GM23338 (cell line): ENCODE measurements at regions not wholly inside any gene's neighbourhood (a gene's known extent, or its start where the extent isn't known, plus 50 kb on each side); places are given as distances from the start of the nearest gene placed in this dataset.

Experiments used
- ATAC-seq: fragments of 200-7000 bp; cut with Tn5 transposase; 3 replicates; pipeline ENCODE4 v1.9.1; 2020
- DNase-seq: peaks from one replicate; pipeline ENCODE4 v3.0.0-alpha.2; 2015; ENCODE audit warnings: low spot score
- H2AFZ ChIP-seq: fragments of 200-600 bp; sonication (generic); 2 replicates; pipeline ENCODE4 v1.8.0; 2016; ENCODE audit warnings: antibody characterized with exemption, mild to moderate bottlenecking, moderate library complexity
- H3F3A ChIP-seq: fragments of 200-600 bp; sonication (generic); replicated peaks from 2 replicates; pipeline ENCODE4 v1.8.0; 2017; ENCODE audit warnings: antibody characterized with exemption, mixed run types, low read depth
- H3K27ac ChIP-seq: fragments of 200-600 bp; sonication (generic); 2 replicates; pipeline ENCODE4 v1.6.1; 2016; ENCODE audit warnings: low read depth
- H3K27me3 ChIP-seq: fragments of 200-600 bp; sonication (generic); 2 replicates; pipeline ENCODE4 v1.8.0; 2016; ENCODE audit warnings: mild to moderate bottlenecking, mixed run types, moderate library complexity; ENCODE audit not compliant: insufficient read depth
- H3K36me3 ChIP-seq: fragments of 200-600 bp; sonication (generic); 2 replicates; pipeline ENCODE4 v1.8.0; 2016; ENCODE audit warnings: mild to moderate bottlenecking; ENCODE audit not compliant: insufficient read depth
- H3K4me1 ChIP-seq: fragments of 200-600 bp; sonication (generic); 2 replicates; pipeline ENCODE4 v1.8.0; 2016; ENCODE audit warnings: mild to moderate bottlenecking, moderate library complexity; ENCODE audit not compliant: insufficient read depth
- H3K4me2 ChIP-seq: fragments of 200-600 bp; sonication (generic); 2 replicates; pipeline ENCODE4 v1.7.1; 2017; ENCODE audit warnings: mixed run types
- H3K4me3 ChIP-seq: fragments of 200-600 bp; sonication (generic); 2 replicates; pipeline ENCODE4 v1.6.1; 2016; ENCODE audit warnings: mixed run types
- H3K79me2 ChIP-seq: fragments of 200-600 bp; sonication (generic); replicated peaks from 2 replicates; pipeline ENCODE4 v1.8.0; 2017; ENCODE audit warnings: mild to moderate bottlenecking; ENCODE audit not compliant: insufficient read depth
- H3K9me2 ChIP-seq: fragments of 200-600 bp; sonication (generic); 2 replicates; pipeline ENCODE4 v1.8.0; 2017; ENCODE audit not compliant: insufficient read depth
- H4K20me1 ChIP-seq: fragments of 200-600 bp; sonication (generic); replicated peaks from 2 replicates; pipeline ENCODE4 v1.8.0; 2017; ENCODE audit warnings: mild to moderate bottlenecking; ENCODE audit not compliant: insufficient read depth
- H3K27ac Mint-ChIP-seq: 2 replicates; pipeline ENCODE4 v1.8.0; 2020; ENCODE audit warnings: inconsistent platforms, mild to moderate bottlenecking, moderate library complexity, mixed read lengths
- H3K27me3 Mint-ChIP-seq: 3 replicates; pipeline ENCODE4 v1.8.0; 2022; ENCODE audit warnings: low read depth, mild to moderate bottlenecking, moderate library complexity, mixed read lengths, inconsistent platforms; ENCODE audit not compliant: insufficient read depth, poor library complexity
- H3K36me3 Mint-ChIP-seq: 3 replicates; pipeline ENCODE4 v1.8.0; 2021; ENCODE audit warnings: low read depth, mild to moderate bottlenecking, inconsistent platforms, moderate library complexity, mixed read lengths
- H3K4me1 Mint-ChIP-seq: 3 replicates; pipeline ENCODE4 v1.8.0; 2020; ENCODE audit warnings: mild to moderate bottlenecking, inconsistent platforms, mixed read lengths
- H3K4me3 Mint-ChIP-seq: 3 replicates; pipeline ENCODE4 v1.8.0; 2021; ENCODE audit warnings: moderate library complexity, mild to moderate bottlenecking, inconsistent platforms, mixed read lengths
- H3K9me3 Mint-ChIP-seq: 3 replicates; pipeline ENCODE4 v1.8.0; 2020; ENCODE audit warnings: moderate library complexity, mild to moderate bottlenecking, inconsistent platforms, mixed read lengths
- CREB1 ChIP-seq: fragments of 250-450 bp; sonication (Bioruptor Pico); IDR thresholded peaks from 2 replicates; pipeline ENCODE4 v1.5.0; 2020; ENCODE audit warnings: low read depth, mild to moderate bottlenecking, moderate library complexity
- CTCF ChIP-seq, 2 experiments: fragments of 200-600 bp in 1 of 2; sonication (generic) in 1 of 2; conservative IDR thresholded peaks; 2 replicates each; pipeline versions ENCODE4 v1.5.1 to v1.6.1; 2016 to 2017; ENCODE audit warnings: antibody characterized with exemption in 2 of 2, low read depth in 2 of 2, mild to moderate bottlenecking in 2 of 2, moderate library complexity in 1 of 2
- EZH2 ChIP-seq: fragments of 200-600 bp; sonication (generic); IDR thresholded peaks from one replicate; pipeline ENCODE4 v1.8.0; 2017; ENCODE audit warnings: antibody characterized with exemption, mild to moderate bottlenecking, low read depth; ENCODE audit not compliant: unreplicated experiment
- EZH2phosphoT487 ChIP-seq: fragments of 200-600 bp; sonication (generic); IDR thresholded peaks from one replicate; pipeline ENCODE4 v1.8.1; 2018; ENCODE audit warnings: antibody characterized with exemption; ENCODE audit not compliant: unreplicated experiment
- JUNB ChIP-seq: IDR thresholded peaks from one replicate; pipeline ENCODE4 v1.6.1; 2016; ENCODE audit warnings: antibody characterized with exemption; ENCODE audit not compliant: unreplicated experiment
- NANOG ChIP-seq: IDR thresholded peaks from 2 replicates; pipeline ENCODE4 v1.6.1; 2016; ENCODE audit warnings: antibody characterized with exemption, borderline replicate concordance
- POLR2AphosphoS5 ChIP-seq: IDR thresholded peaks from 2 replicates; pipeline ENCODE4 v1.6.1; 2016; ENCODE audit warnings: antibody characterized with exemption, low read depth
- REST ChIP-seq: IDR thresholded peaks from one replicate; pipeline ENCODE4 v1.6.1; 2018; ENCODE audit warnings: antibody characterized with exemption; ENCODE audit not compliant: unreplicated experiment
- STAT1 ChIP-seq: IDR thresholded peaks from one replicate; pipeline ENCODE4 v1.6.1; 2016; ENCODE audit warnings: antibody characterized with exemption; ENCODE audit not compliant: unreplicated experiment
- ZNF114 ChIP-seq: fragments of 250-450 bp; sonication (Bioruptor Pico); IDR thresholded peaks from 2 replicates; pipeline ENCODE4 v1.5.0; 2020; ENCODE audit warnings: mild to moderate bottlenecking, moderate library complexity
- ZNF331 ChIP-seq: fragments of 250-450 bp; sonication (Bioruptor Pico); IDR thresholded peaks from 2 replicates; pipeline ENCODE4 v1.5.0; 2020; ENCODE audit warnings: low read depth, mild to moderate bottlenecking, moderate library complexity
- TF ChIP-seq, protein P1 (sequence below): fragments of 250-450 bp; sonication (Bioruptor Pico); IDR thresholded peaks from 2 replicates; pipeline ENCODE4 v1.5.0; 2020; ENCODE audit warnings: mild to moderate bottlenecking, moderate library complexity
- TF ChIP-seq, protein P2 (sequence below): IDR thresholded peaks from 2 replicates; pipeline ENCODE4 v1.6.1; 2016; ENCODE audit warnings: antibody characterized with exemption

- H3K4me3 ChIP-seq: no peak overlapping the region
- no peaks in the 10 kb centered on the region for H3F3A ChIP-seq
- peak overlapping the region; percentile 37 for H3K4me2 ChIP-seq
- H3K27me3 ChIP-seq: no peaks in the 10 kb centered on the region
- no peak overlapping the region; the same call in 1 of the 2 replicates for H3K27ac ChIP-seq
- no peaks in the 10 kb centered on the region for H4K20me1 ChIP-seq
- ATAC-seq: peak; percentile 64
- no peak overlapping the region for H3K4me3 Mint-ChIP-seq
- H3K36me3 Mint-ChIP-seq: no peaks in the 10 kb centered on the region
- no peaks in the 10 kb centered on the region for H3K9me3 Mint-ChIP-seq
- peaks cover 17% of the 10 kb centered on the region for H3K9me2 ChIP-seq
- H3K4me1 Mint-ChIP-seq: peaks cover 17% of the 10 kb centered on the region
- peak; percentile 37 for DNase-seq
- peaks cover 17% of the 10 kb centered on the region for H3K4me1 ChIP-seq
- no peak overlapping the region; the same call in 1 of the 2 replicates for H2AFZ ChIP-seq
- H3K36me3 ChIP-seq: no peaks in the 10 kb centered on the region
- TF ChIP-seq CTCF (conservative IDR thresholded peaks at IDR 0.05; ENCODE audit: low read depth in 2 of 2) (no peak), JUNB (no peak), EZH2phosphoT487 (no peak), STAT1 (no peak), POLR2AphosphoS5 (no peak), ZNF114 (CRISPR knock-in tag) (no peak), ZNF331 (CRISPR knock-in tag) (no peak), EZH2 (no peak), NANOG (no peak), CREB1 (CRISPR knock-in tag) (no peak), REST (no peak)
- TF ChIP-seq, protein P1, sequence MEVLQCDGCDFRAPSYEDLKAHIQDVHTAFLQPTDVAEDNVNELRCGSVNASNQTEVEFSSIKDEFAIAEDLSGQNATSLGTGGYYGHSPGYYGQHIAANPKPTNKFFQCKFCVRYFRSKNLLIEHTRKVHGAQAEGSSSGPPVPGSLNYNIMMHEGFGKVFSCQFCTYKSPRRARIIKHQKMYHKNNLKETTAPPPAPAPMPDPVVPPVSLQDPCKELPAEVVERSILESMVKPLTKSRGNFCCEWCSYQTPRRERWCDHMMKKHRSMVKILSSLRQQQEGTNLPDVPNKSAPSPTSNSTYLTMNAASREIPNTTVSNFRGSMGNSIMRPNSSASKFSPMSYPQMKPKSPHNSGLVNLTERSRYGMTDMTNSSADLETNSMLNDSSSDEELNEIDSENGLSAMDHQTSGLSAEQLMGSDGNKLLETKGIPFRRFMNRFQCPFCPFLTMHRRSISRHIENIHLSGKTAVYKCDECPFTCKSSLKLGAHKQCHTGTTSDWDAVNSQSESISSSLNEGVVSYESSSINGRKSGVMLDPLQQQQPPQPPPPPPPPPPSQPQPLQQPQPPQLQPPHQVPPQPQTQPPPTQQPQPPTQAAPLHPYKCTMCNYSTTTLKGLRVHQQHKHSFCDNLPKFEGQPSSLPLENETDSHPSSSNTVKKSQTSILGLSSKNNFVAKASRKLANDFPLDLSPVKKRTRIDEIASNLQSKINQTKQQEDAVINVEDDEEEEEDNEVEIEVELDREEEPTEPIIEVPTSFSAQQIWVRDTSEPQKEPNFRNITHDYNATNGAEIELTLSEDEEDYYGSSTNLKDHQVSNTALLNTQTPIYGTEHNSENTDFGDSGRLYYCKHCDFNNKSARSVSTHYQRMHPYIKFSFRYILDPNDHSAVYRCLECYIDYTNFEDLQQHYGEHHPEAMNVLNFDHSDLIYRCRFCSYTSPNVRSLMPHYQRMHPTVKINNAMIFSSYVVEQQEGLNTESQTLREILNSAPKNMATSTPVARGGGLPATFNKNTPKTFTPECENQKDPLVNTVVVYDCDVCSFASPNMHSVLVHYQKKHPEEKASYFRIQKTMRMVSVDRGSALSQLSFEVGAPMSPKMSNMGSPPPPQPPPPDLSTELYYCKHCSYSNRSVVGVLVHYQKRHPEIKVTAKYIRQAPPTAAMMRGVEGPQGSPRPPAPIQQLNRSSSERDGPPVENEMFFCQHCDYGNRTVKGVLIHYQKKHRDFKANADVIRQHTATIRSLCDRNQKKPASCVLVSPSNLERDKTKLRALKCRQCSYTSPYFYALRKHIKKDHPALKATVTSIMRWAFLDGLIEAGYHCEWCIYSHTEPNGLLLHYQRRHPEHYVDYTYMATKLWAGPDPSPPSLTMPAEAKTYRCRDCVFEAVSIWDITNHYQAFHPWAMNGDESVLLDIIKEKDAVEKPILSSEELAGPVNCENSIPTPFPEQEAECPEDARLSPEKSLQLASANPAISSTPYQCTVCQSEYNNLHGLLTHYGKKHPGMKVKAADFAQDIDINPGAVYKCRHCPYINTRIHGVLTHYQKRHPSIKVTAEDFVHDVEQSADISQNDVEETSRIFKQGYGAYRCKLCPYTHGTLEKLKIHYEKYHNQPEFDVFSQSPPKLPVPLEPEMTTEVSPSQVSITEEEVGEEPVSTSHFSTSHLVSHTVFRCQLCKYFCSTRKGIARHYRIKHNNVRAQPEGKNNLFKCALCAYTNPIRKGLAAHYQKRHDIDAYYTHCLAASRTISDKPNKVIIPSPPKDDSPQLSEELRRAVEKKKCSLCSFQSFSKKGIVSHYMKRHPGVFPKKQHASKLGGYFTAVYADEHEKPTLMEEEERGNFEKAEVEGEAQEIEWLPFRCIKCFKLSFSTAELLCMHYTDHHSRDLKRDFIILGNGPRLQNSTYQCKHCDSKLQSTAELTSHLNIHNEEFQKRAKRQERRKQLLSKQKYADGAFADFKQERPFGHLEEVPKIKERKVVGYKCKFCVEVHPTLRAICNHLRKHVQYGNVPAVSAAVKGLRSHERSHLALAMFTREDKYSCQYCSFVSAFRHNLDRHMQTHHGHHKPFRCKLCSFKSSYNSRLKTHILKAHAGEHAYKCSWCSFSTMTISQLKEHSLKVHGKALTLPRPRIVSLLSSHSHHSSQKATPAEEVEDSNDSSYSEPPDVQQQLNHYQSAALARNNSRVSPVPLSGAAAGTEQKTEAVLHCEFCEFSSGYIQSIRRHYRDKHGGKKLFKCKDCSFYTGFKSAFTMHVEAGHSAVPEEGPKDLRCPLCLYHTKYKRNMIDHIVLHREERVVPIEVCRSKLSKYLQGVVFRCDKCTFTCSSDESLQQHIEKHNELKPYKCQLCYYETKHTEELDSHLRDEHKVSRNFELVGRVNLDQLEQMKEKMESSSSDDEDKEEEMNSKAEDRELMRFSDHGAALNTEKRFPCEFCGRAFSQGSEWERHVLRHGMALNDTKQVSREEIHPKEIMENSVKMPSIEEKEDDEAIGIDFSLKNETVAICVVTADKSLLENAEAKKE (CRISPR knock-in tag): no peak
- TF ChIP-seq, protein P2, sequence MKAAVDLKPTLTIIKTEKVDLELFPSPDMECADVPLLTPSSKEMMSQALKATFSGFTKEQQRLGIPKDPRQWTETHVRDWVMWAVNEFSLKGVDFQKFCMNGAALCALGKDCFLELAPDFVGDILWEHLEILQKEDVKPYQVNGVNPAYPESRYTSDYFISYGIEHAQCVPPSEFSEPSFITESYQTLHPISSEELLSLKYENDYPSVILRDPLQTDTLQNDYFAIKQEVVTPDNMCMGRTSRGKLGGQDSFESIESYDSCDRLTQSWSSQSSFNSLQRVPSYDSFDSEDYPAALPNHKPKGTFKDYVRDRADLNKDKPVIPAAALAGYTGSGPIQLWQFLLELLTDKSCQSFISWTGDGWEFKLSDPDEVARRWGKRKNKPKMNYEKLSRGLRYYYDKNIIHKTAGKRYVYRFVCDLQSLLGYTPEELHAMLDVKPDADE: no peak
- peak overlapping the region; percentile 13; the same call in 1 of the 2 replicates for H3K27ac Mint-ChIP-seq
- no peaks in the 10 kb centered on the region for H3K27me3 Mint-ChIP-seq
- H3K79me2 ChIP-seq: no peaks in the 10 kb centered on the region
Measured at GRCh38 chr1:56196839-56197238, 382.5 kb downstream of the PLPP3 start.
